ENCODE measurements at regions not wholly inside any gene's neighbourhood (a gene's known extent, or its start where the extent isn't known, plus 50 kb on each side); places are given as distances from the start of the nearest gene placed in this dataset.

DNA sequence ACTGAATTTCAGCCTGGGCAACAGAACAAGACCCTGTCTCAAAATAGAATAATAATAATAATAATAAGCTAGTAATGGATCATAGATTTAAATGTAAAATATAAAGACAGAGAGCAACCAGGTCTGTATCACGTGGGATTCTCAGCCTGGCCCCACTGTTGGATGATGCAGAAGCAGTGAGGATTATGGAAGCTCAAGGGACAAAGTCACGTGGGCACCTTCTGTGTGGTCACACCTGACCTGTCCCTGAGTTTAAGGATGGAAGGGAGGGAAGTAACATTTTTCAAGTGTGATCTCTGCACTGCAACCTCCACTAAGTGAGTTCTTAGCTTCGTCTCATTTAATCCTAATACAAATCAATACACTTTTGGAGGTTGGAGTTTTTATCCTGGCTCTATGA is 212.5 kb upstream of the IER5L start:
- WGBS, 2 experiments (ENCODE audit: extremely low coverage in 2 of 2, insufficient read length in 1 of 2): no CpG with 5 or more reads among the region's 3 CpGs
- Histone ChIP-seq H2AK9ac (replicated peaks; ENCODE audit: low read depth, low read length, poor library complexity) (no peak overlapping the region), H2AK5ac (ENCODE audit: low read depth, low read length) (no peak overlapping the region), H3K9me1 (ENCODE audit: insufficient read depth, low read length) (no peaks in the 10 kb centered on the region), H3K56ac (ENCODE audit: extremely low read depth, insufficient read depth, low read length) (no peak overlapping the region), H2AFZ (replicated peaks; ENCODE audit: low read length, poor library complexity) (no peak overlapping the region), H3K14ac (replicated peaks; ENCODE audit: low read depth, low read length) (no peak overlapping the region), H2BK120ac (ENCODE audit: low read depth, low read length) (no peak overlapping the region), H3K27ac (ENCODE audit: insufficient read depth, low read length) (no peak overlapping the region), H2BK20ac (ENCODE audit: low read depth, low read length) (no peak overlapping the region), H3K4me2 (ENCODE audit: low read depth, low read length) (no peak overlapping the region), H4K5ac (ENCODE audit: low read depth, low read length) (no peak overlapping the region), H3K27me3 (ENCODE audit: control insufficient read depth, insufficient read depth, low read length) (peaks cover 6% of the 10 kb centered on the region; the same call in 1 of the 2 replicates), H4K91ac (ENCODE audit: insufficient read depth, low read depth, low read length) (no peak overlapping the region), H3K9ac (ENCODE audit: low read depth, low read length) (no peak overlapping the region), H3K79me1 (ENCODE audit: low read depth in 1 of 2, low read length in 2 of 2) (no peaks in the 10 kb centered on the region), H3K9me3 (ENCODE audit: control insufficient read depth, insufficient read depth, low read length) (no peaks in the 10 kb centered on the region), H3K4me1 (ENCODE audit: control insufficient read depth, insufficient read depth, low read length) (no peaks in the 10 kb centered on the region), H4K8ac (ENCODE audit: low read depth in 2 of 2, low read length in 2 of 2) (no peak overlapping the region), H3K4me3 (ENCODE audit: insufficient read depth, low read depth, low read length) (no peak overlapping the region), H3K18ac (ENCODE audit: low read depth, low read length) (no peak overlapping the region), H3K4ac (ENCODE audit: low read depth, low read length) (no peak overlapping the region), H3K23ac (ENCODE audit: low read depth, low read length) (no peak overlapping the region), H3K36me3 (ENCODE audit: control insufficient read depth, insufficient read depth, low read length) (no peaks in the 10 kb centered on the region), H2BK15ac (ENCODE audit: low read depth, low read length) (no peak overlapping the region), H2BK5ac (ENCODE audit: low read depth, low read length, poor library complexity, severe bottlenecking) (no peak overlapping the region), H4K20me1 (ENCODE audit: insufficient read depth, low read length) (no peaks in the 10 kb centered on the region)
- TF ChIP-seq, protein P1, sequence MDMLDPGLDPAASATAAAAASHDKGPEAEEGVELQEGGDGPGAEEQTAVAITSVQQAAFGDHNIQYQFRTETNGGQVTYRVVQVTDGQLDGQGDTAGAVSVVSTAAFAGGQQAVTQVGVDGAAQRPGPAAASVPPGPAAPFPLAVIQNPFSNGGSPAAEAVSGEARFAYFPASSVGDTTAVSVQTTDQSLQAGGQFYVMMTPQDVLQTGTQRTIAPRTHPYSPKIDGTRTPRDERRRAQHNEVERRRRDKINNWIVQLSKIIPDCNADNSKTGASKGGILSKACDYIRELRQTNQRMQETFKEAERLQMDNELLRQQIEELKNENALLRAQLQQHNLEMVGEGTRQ (IDR thresholded peaks at IDR 0.05; ENCODE audit: low read depth, low read length): no peak
- TF ChIP-seq, protein P2, sequence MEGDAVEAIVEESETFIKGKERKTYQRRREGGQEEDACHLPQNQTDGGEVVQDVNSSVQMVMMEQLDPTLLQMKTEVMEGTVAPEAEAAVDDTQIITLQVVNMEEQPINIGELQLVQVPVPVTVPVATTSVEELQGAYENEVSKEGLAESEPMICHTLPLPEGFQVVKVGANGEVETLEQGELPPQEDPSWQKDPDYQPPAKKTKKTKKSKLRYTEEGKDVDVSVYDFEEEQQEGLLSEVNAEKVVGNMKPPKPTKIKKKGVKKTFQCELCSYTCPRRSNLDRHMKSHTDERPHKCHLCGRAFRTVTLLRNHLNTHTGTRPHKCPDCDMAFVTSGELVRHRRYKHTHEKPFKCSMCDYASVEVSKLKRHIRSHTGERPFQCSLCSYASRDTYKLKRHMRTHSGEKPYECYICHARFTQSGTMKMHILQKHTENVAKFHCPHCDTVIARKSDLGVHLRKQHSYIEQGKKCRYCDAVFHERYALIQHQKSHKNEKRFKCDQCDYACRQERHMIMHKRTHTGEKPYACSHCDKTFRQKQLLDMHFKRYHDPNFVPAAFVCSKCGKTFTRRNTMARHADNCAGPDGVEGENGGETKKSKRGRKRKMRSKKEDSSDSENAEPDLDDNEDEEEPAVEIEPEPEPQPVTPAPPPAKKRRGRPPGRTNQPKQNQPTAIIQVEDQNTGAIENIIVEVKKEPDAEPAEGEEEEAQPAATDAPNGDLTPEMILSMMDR (conservative IDR thresholded peaks at IDR 0.05; ENCODE audit: low read depth, low read length): no peak
- no peak for TF ChIP-seq RFX5 (IDR thresholded peaks at IDR 0.05; ENCODE audit: low read depth, low read length)
- TF ChIP-seq CEBPB (IDR thresholded peaks at IDR 0.05; ENCODE audit: low read depth, low read length): no peak
- TF ChIP-seq MXI1 (IDR thresholded peaks at IDR 0.05; ENCODE audit: borderline replicate concordance, low read depth, low read length): no peak
- no peak for TF ChIP-seq BHLHE40 (IDR thresholded peaks at IDR 0.05; ENCODE audit: low read depth, low read length)
- no peak for TF ChIP-seq RAD21 (IDR thresholded peaks at IDR 0.05; ENCODE audit: low read length)
- ChIA-PET CTCF (no interaction called here), POLR2A (ENCODE audit: unreplicated experiment) (no interaction called here)
- dilution Hi-C loops (cut with HindIII; ENCODE audit: low sequenced_read_pairs, unreplicated experiment): no loop called here
- DNase-seq: no peak
- ATAC-seq (ENCODE audit: low read depth): no peak
- in situ Hi-C loops (cut with MboI; ENCODE audit: low sequenced_read_pairs): no loop called here
- intact Hi-C loops (cut with micrococcal nuclease): no loop called here
- no TSS peak for BruUV-seq (replicated peaks)
